ENCODE measurements at regions not wholly inside any gene's neighbourhood (a gene's known extent, or its start where the extent isn't known, plus 50 kb on each side); places are given as distances from the start of the nearest gene placed in this dataset.
"Not testable (repeated sequence)": the region's sequence is repeated elsewhere in the genome, so short reads cannot be mapped to it uniquely, and the experiment has no call there.

- DNase-seq = no peak
These were observed 212.2 kb upstream of the PRR16 start for GRCh38 chr5:120251898-120252297.

DNA sequence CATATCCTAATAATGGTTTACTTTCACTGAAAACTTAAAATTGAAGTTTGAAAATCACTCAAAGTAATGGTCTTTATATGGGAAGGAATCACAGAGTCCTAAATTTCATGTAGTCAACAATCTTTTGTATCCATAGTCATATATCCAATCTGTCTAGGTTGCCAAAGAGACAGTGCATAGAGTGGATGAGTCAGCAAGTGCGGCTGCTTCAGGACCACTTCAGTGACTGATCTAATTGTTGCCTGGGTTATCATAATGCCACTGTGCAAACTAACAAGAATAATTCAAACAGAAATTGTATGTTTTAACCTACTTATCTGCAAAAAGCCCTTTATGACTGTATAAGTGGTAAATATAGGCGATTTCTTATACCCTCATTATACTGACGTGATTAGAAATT lies 211.3 kb upstream of the PRR16 start:
- DNase-seq = peak; percentile 10

DNA sequence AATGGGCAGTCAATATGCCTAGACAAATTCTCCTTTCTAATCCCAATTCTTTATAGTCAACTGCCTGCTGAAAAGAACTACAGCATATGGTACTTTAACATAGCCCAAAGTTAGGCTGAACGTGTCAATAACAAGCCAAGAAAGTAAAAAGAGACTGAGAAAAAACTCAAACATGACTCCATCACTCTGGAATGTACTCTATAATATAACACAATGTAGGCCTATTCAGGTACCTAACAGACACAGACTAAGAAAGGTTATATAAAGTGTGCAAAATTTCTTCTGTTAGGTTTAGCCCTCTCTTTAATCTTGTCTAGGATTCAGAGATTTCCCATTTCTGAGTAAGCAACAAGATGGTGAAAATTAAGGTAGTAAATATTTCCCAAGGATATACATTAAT lies 209.7 kb upstream of the PRR16 start:
- DNase-seq = no peak

DNA sequence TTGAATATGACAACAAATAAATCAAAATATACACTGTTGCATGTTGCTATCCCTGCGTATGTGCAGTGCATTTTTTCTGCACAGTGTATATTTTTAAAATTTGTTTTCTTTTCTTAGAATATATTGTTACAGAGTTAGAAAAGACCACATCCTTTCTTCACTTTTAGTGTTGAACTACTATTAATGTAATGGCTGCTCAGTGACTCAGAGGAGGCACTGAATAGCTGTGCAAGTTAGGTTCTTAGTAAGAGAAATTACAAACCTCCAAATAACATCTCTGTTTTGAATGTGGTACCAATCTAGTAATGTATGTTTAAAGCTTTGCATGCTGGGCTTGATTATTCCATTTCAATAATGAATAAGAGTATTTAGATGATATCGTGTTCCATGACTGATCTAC lies 208.9 kb upstream of the PRR16 start:
- DNase-seq = no peak

- no peak for DNase-seq
These were observed 207.7 kb upstream of the PRR16 start for GRCh38 chr5:120256376-120256775.

DNA sequence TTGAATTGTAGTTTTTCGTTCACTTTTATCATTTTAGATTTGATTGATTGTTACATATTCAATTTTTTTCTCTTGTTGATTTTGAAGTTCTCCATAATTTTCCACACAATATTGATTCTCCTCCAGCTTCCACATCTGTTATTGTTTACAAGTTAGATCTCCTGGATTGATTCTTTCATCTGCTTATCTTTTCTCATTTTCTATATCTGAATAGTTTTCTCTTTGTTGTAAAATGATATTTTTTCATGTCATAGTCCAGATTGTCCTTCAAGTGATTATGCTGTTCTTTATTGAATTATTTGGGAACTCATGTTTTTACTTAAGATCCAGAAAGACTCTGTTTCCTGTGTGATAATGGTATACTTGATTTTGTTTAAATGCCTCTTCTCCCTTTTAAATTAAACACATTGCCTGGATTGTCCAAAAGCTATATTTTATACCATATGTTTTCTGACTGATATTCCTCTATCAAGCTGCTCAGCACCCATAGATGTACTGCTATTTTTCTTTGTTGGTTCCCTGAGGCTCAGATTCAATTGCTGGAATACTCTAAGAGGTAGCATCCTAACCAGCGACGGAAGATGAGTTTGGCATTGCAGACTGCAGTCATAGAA lies 206.6 kb upstream of the PRR16 start:
- DNase-seq = no peak

DNA sequence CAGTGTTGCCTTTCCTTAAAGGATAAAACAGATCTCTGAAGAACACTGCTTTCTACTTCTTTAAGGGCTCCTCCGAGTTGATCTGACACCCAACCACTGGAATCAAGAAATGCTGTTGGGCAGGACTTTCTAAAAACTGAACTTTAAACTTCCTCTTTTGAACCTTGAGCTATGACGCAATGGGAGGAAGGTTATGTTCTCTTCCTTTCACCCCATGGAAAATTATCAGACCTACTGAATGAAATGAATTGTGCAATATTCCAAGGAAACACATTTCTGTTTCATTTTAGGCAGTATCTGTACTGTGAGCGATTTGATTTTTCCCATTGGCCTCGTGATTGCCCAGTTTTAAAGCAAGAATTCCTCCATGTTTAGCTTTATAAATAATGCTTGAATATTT lies 206.0 kb upstream of the PRR16 start:
- no peak for DNase-seq

- DNase-seq = no peak
These were observed 203.4 kb upstream of the PRR16 start for GRCh38 chr5:120260651-120261050.

DNA sequence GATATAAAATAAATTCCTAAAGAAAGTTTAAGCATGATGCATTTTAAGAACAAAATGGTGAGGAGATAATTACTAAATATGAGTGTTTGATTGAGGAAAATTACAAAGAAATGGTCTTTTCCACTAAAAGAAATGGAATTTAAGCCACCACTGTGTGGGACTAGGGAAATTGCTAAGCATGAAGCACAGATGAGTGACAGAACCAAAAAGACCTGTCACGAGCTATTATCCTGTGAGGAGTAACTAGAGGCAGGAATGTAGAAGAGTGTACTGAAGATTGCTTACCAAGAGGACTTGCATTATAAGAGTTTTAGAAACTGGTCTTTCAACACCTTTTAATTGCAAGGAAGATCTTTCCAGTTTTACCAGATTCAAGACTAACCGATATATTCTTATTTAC lies 193.6 kb upstream of the PRR16 start:
- no peak for DNase-seq

- DNase-seq = no peak
These were observed 170.3 kb upstream of the PRR16 start for GRCh38 chr5:120293796-120294195.

DNA sequence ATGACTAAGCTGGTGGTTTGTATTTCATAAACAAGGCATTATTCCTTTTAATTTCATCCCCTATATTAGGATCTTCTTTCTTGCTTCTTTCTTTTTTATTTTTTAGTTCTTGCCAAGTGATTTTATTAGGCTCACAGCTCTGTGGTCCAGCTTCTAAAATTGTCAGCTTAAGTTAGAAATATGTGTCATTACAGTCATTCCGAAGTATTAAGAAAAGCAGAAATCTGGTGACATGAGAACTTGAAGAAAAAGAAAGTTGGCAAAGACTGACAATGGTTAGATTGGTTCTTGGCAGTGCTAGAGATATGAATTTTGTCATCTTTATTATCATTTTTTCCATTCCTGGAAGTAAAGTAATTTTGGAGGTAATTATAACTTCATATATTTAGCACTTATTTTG lies 166.5 kb upstream of the PRR16 start:
- DNase-seq = no peak

DNA sequence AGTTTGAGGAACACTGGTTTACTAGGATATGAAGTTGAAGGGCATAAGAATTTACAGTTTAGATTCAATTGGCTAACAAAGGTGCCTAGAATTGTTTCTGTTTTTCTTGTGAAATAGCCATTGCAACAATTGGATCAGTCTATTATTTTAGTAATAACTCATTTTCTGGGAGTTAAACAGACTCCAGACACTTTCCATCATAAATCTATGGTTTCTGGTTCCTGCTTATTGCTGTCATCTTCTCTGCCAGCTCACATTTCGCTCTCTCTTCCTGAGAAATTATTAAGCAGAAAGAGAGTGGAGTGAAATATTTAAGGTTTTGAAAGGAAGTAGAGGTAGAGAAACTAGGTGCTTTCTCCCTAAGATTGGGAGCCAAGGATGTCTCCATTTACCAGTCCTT lies 165.1 kb upstream of the PRR16 start:
- no peak for DNase-seq

GRCh38 chr5:120304663-120305062 lies 159.4 kb upstream of the PRR16 start:
- DNase-seq = no peak

- no peak for DNase-seq
These were observed 157.8 kb upstream of the PRR16 start for GRCh38 chr5:120306303-120306702.

DNA sequence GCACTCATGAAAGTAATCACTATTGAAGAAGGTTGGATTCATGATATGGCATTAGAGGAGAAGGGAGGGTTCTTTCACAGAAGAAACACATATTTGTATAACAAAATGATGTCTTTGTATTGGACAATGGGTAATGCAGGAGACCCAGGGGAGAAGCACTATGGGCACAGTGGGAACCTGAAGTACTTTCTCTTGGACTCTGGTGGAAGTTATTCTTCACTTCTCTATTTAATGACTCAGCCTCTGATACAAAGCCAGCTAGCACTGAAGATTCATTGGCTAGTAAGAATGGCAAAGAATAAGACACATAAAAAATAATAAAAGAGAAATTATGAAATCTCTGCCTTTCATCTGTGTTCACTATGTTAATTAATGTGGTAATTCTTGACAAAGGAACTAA lies 149.9 kb upstream of the PRR16 start:
- no peak for DNase-seq

GRCh38 chr5:120320626-120321025 lies 143.5 kb upstream of the PRR16 start:
- DNase-seq = no peak

DNA sequence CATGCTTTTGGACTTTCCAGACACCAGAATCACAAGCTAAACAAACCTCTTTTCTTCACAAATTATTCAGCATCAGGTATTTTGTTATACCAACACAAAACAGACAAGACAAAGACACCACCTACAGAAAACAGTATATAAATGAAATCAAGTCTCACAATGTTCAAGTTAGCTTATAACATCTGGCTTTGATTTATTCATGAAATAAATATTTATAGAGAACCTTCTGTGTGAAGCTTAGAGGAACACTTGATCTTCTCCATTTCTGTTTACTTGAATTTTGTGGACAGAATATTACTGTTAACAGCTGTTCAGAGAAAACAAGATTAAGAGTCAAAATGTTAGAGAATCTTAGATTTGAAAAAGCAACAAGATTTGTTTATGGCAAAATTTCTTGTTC lies 137.4 kb upstream of the PRR16 start:
- DNase-seq = no peak

- no peak for DNase-seq
These were observed 136.9 kb upstream of the PRR16 start for GRCh38 chr5:120327180-120327579.

- DNase-seq = no peak
These were observed 135.0 kb upstream of the PRR16 start for GRCh38 chr5:120329095-120329494.

DNA sequence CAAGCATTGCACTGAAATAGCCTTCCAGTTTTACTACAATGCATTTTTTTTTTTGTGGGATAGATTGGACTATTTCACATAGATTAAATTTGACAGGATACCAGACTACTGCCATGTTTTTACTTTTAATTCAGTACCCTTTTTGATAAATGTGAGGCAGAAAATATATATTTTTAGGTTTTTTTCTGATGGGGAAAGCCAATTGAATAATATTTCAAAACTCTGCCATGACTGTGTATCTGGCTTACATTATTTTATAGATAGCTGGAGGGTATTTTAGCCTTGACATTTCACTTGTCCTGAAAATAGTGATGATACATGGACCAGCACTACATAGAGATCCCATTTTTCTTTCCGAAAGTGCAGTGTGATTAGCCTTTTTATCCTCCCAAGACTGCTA lies 133.5 kb upstream of the PRR16 start:
- no peak for DNase-seq

DNA sequence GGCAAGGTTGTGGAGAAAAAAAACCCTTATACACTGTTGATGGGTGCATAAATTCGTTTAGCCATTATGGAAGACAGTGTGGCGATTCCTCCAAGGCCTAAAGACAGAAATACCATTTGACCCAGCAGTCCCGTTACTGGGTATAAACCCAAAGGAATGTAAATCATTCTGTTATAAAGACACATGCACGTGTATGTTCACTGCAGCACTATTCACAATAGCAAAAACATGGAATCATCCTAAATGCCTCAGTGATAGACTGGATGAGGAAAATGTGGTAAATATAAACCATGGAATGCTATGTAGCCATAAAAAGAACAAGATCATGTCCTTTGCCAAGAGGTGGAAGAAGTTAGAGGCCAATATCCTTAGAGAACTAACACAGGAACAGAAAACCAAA lies 119.9 kb upstream of the PRR16 start:
- DNase-seq = no peak

- DNase-seq = no peak
These were observed 118.2 kb upstream of the PRR16 start for GRCh38 chr5:120345947-120346346.

DNA sequence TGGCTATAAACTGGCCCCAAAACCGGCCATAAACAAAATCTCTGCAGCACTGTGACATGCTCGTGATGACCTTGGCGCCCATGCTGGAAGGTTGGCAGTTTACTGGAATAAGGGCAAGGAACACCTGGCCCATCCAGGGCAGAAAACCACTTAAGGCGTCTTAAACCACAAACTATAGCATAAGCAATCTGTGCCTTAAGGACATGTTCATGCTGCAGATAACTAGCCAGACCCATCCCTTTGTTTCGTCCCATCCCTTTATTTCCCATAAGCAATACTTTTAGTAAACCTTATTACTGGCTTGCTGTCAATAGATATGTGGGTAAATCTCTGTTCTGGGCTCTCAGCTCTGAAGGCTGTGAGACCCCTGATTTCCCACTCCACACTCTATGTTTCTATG lies 113.0 kb upstream of the PRR16 start:
- DNase-seq = not testable (repeated sequence)

DNA sequence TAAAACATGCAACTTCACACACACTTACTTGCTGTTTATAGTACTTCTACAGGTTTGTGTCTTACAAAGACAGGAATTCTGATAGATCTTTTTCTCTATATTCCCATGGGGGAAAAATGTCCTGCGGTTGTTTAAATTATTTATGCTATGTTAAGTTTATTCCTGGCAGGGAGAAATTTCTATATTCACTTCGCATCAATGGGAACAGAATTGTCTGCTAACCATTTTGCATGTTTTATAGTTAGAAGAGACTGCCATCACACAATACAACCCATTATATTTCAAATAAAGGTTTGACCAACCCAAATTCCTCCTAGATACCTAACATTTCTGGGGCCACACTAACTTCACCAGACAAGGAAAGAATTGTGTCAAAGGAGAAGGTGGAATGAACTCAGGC lies 110.0 kb upstream of the PRR16 start:
- no peak for DNase-seq

DNA sequence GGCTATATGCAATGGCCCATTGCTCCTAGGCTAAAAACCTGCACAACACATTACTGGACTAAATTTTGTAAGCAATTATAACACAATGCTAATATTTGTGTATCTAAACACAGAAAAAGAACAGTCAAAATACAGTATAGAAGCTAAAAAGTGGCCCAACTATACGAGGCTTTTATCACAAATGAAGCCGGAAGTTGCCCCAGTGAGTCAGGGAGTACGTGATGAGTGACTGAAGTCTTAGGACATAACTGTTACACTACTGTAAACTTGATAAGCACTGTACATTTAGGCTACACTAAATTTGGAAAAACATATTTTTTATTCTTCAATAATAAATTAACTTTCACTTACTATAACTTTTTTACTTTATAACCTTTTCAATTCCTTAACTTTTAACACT lies 105.2 kb upstream of the PRR16 start:
- no peak for DNase-seq

- no peak for DNase-seq
These were observed 102.2 kb upstream of the PRR16 start for GRCh38 chr5:120361941-120362340.

Data from NCI-H1436 (cell line).